SK-N-SH treated with all-trans-retinoic acid at 6 μM for 48 hours (cell line): ENCODE measurements at regions not wholly inside any gene's neighbourhood (a gene's known extent, or its start where the extent isn't known, plus 50 kb on each side); places are given as distances from the start of the nearest gene placed in this dataset.

ENCODE experiments used
- ATAC-seq: fragments of 200-7000 bp; cut with Tn5 transposase; 3 replicates; pipeline ENCODE4 v1.9.1; 2020; ENCODE audit warnings: mild to moderate bottlenecking, moderate library complexity
- ARNTL ChIP-seq: fragments of 450-650 bp; formaldehyde crosslinking; IDR thresholded peaks from 2 replicates; pipeline ENCODE4 v1.5.0; 2020; ENCODE audit warnings: low read depth, mild to moderate bottlenecking, moderate library complexity, borderline replicate concordance
- BACH2 ChIP-seq: fragments of 250-450 bp; sonication (Bioruptor Pico); IDR thresholded peaks from 2 replicates; pipeline ENCODE4 v1.9.0; 2021; ENCODE audit warnings: mild to moderate bottlenecking, borderline replicate concordance
- CSDC2 ChIP-seq: fragments of 250-450 bp; sonication (Bioruptor Pico); IDR thresholded peaks from 2 replicates; pipeline ENCODE4 v1.5.0; 2020; ENCODE audit warnings: mild to moderate bottlenecking, moderate library complexity
- ESRRG ChIP-seq: fragments of 250-450 bp; sonication (Bioruptor Pico); IDR thresholded peaks from 2 replicates; pipeline ENCODE4 v1.6.1; 2021; ENCODE audit warnings: mild to moderate bottlenecking
- GLIS3 ChIP-seq: fragments of 250-450 bp; sonication (Bioruptor Pico); IDR thresholded peaks from 2 replicates; pipeline ENCODE4 v1.5.0; 2020; ENCODE audit warnings: mild to moderate bottlenecking, moderate library complexity
- OSR1 ChIP-seq: fragments of 250-450 bp; sonication (Bioruptor Pico); IDR thresholded peaks from 2 replicates; pipeline ENCODE4 v1.8.0; 2022; ENCODE audit warnings: moderate library complexity, mild to moderate bottlenecking, inconsistent platforms
- PATZ1 ChIP-seq: fragments of 250-450 bp; sonication (Bioruptor Pico); IDR thresholded peaks from 2 replicates; pipeline ENCODE4 v1.8.0; 2020; ENCODE audit warnings: mild to moderate bottlenecking, moderate library complexity, borderline replicate concordance
- PPARA ChIP-seq: fragments of 250-450 bp; sonication (Bioruptor Pico); IDR thresholded peaks from 2 replicates; pipeline ENCODE4 v1.5.0; 2020; ENCODE audit warnings: mild to moderate bottlenecking, borderline replicate concordance
- RARB ChIP-seq: fragments of 250-450 bp; sonication (Bioruptor Pico); IDR thresholded peaks from 2 replicates; pipeline ENCODE4 v1.8.0; 2021; ENCODE audit warnings: mild to moderate bottlenecking, moderate library complexity
- SNAI2 ChIP-seq: fragments of 250-450 bp; sonication (Bioruptor Pico); IDR thresholded peaks from 2 replicates; pipeline ENCODE4 v1.5.0; 2020; ENCODE audit warnings: mild to moderate bottlenecking, moderate library complexity
- TCF4 ChIP-seq: fragments of 250-450 bp; sonication (Bioruptor Pico); IDR thresholded peaks from 2 replicates; pipeline ENCODE4 v1.8.0; 2021; ENCODE audit warnings: mild to moderate bottlenecking, moderate library complexity, borderline replicate concordance
- TOX ChIP-seq: fragments of 250-450 bp; sonication (Bioruptor Pico); IDR thresholded peaks from 2 replicates; pipeline ENCODE4 v1.8.0; 2021; ENCODE audit warnings: mild to moderate bottlenecking, moderate library complexity, borderline replicate concordance
- TSHZ2 ChIP-seq: fragments of 250-450 bp; sonication (Bioruptor Pico); IDR thresholded peaks from 2 replicates; pipeline ENCODE4 v1.5.0; 2020; ENCODE audit warnings: mild to moderate bottlenecking, moderate library complexity
- ZC3H10 ChIP-seq: fragments of 250-450 bp; sonication (Bioruptor Pico); IDR thresholded peaks from 2 replicates; pipeline ENCODE4 v1.5.1; 2021; ENCODE audit warnings: mild to moderate bottlenecking, moderate library complexity
- ZFP3 ChIP-seq: fragments of 250-450 bp; sonication (Bioruptor Pico); IDR thresholded peaks from 2 replicates; pipeline ENCODE4 v1.5.0; 2020; ENCODE audit warnings: mild to moderate bottlenecking, moderate library complexity
- ZFP30 ChIP-seq: fragments of 450-650 bp; formaldehyde crosslinking; IDR thresholded peaks from 2 replicates; pipeline ENCODE4 v1.5.0; 2022; ENCODE audit warnings: mild to moderate bottlenecking, moderate library complexity
- ZNF565 ChIP-seq: fragments of 450-650 bp; formaldehyde crosslinking; conservative IDR thresholded peaks from 2 replicates; pipeline ENCODE4 v1.5.0; 2020; ENCODE audit warnings: low read depth, mild to moderate bottlenecking, moderate library complexity
- ZNF70 ChIP-seq: fragments of 450-650 bp; formaldehyde crosslinking; IDR thresholded peaks from 2 replicates; pipeline ENCODE4 v1.5.0; 2020; ENCODE audit warnings: mild to moderate bottlenecking, moderate library complexity
- ZNF8 ChIP-seq: fragments of 450-650 bp; formaldehyde crosslinking; IDR thresholded peaks from 2 replicates; pipeline ENCODE4 v1.5.0; 2020; ENCODE audit warnings: mild to moderate bottlenecking, moderate library complexity
- TF ChIP-seq, protein P1 (sequence below): fragments of 250-450 bp; sonication (Bioruptor Pico); IDR thresholded peaks from 2 replicates; pipeline ENCODE4 v1.8.0; 2021; ENCODE audit warnings: low read depth, mild to moderate bottlenecking, moderate library complexity, borderline replicate concordance
- TF ChIP-seq, protein P2 (sequence below): fragments of 250-450 bp; sonication (Bioruptor Pico); IDR thresholded peaks from 2 replicates; pipeline ENCODE4 v1.5.1; 2021; ENCODE audit warnings: mild to moderate bottlenecking, moderate library complexity

GRCh38 chr5:40041452-40041851, 616.7 kb upstream of the DAB2 start:
- TF ChIP-seq RARB (CRISPR knock-in tag), result no peak
- TF ChIP-seq BACH2 (CRISPR knock-in tag), result no peak
- no peak for TF ChIP-seq PPARA
- TF ChIP-seq ARNTL (CRISPR knock-in tag), result no peak
- TF ChIP-seq ZFP3 (CRISPR knock-in tag), result no peak
- TF ChIP-seq, protein P1, sequence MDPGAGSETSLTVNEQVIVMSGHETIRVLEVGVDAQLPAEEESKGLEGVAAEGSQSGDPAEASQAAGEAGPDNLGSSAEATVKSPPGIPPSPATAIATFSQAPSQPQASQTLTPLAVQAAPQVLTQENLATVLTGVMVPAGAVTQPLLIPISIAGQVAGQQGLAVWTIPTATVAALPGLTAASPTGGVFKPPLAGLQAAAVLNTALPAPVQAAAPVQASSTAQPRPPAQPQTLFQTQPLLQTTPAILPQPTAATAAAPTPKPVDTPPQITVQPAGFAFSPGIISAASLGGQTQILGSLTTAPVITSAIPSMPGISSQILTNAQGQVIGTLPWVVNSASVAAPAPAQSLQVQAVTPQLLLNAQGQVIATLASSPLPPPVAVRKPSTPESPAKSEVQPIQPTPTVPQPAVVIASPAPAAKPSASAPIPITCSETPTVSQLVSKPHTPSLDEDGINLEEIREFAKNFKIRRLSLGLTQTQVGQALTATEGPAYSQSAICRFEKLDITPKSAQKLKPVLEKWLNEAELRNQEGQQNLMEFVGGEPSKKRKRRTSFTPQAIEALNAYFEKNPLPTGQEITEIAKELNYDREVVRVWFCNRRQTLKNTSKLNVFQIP (CRISPR knock-in tag), result no peak
- TF ChIP-seq SNAI2 (CRISPR knock-in tag), result no peak
- ATAC-seq, result no peak

GRCh38 chr5:40037713-40038112, 612.9 kb upstream of the DAB2 start:
- TF ChIP-seq TOX (CRISPR knock-in tag) (no peak), OSR1 (no peak), TSHZ2 (CRISPR knock-in tag) (no peak), TCF4 (CRISPR knock-in tag) (no peak), BACH2 (CRISPR knock-in tag) (no peak), PATZ1 (no peak), ARNTL (CRISPR knock-in tag) (no peak), SNAI2 (CRISPR knock-in tag) (no peak), ZNF8 (CRISPR knock-in tag) (no peak), GLIS3 (CRISPR knock-in tag) (no peak), ZC3H10 (CRISPR knock-in tag) (no peak), ZNF70 (no peak), PPARA (no peak), ZFP30 (CRISPR knock-in tag) (no peak), ZNF565 (CRISPR knock-in tag) (no peak), ESRRG (CRISPR knock-in tag) (no peak), RARB (CRISPR knock-in tag) (no peak), CSDC2 (no peak)
- TF ChIP-seq, protein P1 (CRISPR knock-in tag), result no peak
- TF ChIP-seq, protein P2, sequence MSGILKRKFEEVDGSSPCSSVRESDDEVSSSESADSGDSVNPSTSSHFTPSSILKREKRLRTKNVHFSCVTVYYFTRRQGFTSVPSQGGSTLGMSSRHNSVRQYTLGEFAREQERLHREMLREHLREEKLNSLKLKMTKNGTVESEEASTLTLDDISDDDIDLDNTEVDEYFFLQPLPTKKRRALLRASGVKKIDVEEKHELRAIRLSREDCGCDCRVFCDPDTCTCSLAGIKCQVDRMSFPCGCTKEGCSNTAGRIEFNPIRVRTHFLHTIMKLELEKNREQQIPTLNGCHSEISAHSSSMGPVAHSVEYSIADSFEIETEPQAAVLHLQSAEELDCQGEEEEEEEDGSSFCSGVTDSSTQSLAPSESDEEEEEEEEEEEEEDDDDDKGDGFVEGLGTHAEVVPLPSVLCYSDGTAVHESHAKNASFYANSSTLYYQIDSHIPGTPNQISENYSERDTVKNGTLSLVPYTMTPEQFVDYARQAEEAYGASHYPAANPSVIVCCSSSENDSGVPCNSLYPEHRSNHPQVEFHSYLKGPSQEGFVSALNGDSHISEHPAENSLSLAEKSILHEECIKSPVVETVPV (CRISPR knock-in tag), result no peak
- no peak for ATAC-seq

- ATAC-seq, result no peak
- TF ChIP-seq PPARA, result no peak
- no peak for TF ChIP-seq ZNF70
- no peak for TF ChIP-seq TOX (CRISPR knock-in tag)
- no peak for TF ChIP-seq ZFP3 (CRISPR knock-in tag)
- TF ChIP-seq RARB (CRISPR knock-in tag), result no peak
- TF ChIP-seq, all 23 proteins: peak for 0
Measured at GRCh38 chr5:40034441-40034840, 609.7 kb upstream of the DAB2 start.
